ENCODE measurements at regions not wholly inside any gene's neighbourhood (a gene's known extent, or its start where the extent isn't known, plus 50 kb on each side); places are given as distances from the start of the nearest gene placed in this dataset.

DNA sequence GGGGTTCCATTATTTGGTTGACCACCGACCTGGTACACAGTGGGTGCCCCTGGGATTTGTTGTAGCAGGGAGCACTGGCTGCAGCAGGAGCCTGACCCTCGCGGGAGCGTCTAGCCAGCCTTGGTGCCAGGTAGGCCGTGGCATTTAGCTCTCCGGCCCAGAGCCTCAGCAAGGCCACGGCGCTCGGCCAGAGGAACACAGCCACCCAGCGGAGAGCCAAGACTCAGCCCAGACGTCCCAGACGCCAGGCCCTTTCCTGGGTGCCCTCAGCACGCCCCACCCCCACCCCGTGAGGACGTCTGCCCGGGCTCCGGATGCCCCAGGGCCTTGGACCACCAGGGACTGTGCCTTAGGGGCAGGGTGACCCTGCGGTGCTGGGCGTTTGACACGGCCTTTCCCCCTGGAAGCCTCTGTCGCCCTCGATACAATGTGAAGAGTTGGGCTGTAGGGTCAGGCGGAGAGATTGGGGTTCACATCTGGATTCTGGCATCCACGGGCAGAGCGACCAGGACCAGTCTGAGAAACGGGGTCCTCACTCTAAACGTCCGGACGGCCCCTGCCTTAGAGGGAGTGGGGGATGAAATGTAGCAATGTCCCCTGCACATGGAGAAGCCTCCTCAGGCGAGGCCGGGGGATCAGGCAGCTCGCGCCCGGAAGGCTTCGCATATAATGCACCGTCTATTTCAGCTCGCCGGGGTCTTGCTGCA, 99.2 kb upstream of the FGF3 start:
- TF ChIP-seq JUND (IDR thresholded peaks at IDR 0.05; ENCODE audit: low read length) = no peak
- TF ChIP-seq, protein P1, sequence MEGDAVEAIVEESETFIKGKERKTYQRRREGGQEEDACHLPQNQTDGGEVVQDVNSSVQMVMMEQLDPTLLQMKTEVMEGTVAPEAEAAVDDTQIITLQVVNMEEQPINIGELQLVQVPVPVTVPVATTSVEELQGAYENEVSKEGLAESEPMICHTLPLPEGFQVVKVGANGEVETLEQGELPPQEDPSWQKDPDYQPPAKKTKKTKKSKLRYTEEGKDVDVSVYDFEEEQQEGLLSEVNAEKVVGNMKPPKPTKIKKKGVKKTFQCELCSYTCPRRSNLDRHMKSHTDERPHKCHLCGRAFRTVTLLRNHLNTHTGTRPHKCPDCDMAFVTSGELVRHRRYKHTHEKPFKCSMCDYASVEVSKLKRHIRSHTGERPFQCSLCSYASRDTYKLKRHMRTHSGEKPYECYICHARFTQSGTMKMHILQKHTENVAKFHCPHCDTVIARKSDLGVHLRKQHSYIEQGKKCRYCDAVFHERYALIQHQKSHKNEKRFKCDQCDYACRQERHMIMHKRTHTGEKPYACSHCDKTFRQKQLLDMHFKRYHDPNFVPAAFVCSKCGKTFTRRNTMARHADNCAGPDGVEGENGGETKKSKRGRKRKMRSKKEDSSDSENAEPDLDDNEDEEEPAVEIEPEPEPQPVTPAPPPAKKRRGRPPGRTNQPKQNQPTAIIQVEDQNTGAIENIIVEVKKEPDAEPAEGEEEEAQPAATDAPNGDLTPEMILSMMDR (IDR thresholded peaks at IDR 0.05; ENCODE audit: control extremely low read depth in 1 of 3, insufficient read depth in 1 of 3, low read depth in 1 of 3, low read length in 3 of 3) = no peak
- TF ChIP-seq MAFK (IDR thresholded peaks at IDR 0.05; ENCODE audit: low read depth, low read length) = no peak
- TF ChIP-seq NRF1 (IDR thresholded peaks at IDR 0.05; ENCODE audit: low read depth, low read length) = no peak
- no peak for TF ChIP-seq POLR2A (IDR thresholded peaks at IDR 0.05; ENCODE audit: control extremely low read depth in 1 of 2, low read depth in 2 of 2, low read length in 2 of 2)
- TF ChIP-seq RAD21 (IDR thresholded peaks at IDR 0.05 in 1 of 2, conservative IDR thresholded peaks at IDR 0.05 in 1 of 2; ENCODE audit: low read depth in 2 of 2, low read length in 2 of 2) = no peak
- TF ChIP-seq, protein P2, sequence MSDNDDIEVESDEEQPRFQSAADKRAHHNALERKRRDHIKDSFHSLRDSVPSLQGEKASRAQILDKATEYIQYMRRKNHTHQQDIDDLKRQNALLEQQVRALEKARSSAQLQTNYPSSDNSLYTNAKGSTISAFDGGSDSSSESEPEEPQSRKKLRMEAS (IDR thresholded peaks at IDR 0.05) = no peak
- TF ChIP-seq POLR2AphosphoS5 (IDR thresholded peaks at IDR 0.05; ENCODE audit: low read depth, low read length) = no peak
- no peak for TF ChIP-seq TAF7 (optimal IDR thresholded peaks at IDR 0.05; ENCODE audit: borderline replicate concordance, low read depth, low read length)
